SK-N-MC (cell line): ENCODE measurements at regions not wholly inside any gene's neighbourhood (a gene's known extent, or its start where the extent isn't known, plus 50 kb on each side); places are given as distances from the start of the nearest gene placed in this dataset.

Experiments
- DNase-seq: peaks from one replicate; pipeline ENCODE4 v3.0.0-alpha.2; 2011; ENCODE audit warnings: low read depth, low spot score
- H3K27ac ChIP-seq: fragments of 200-600 bp; sonication (generic); 2 replicates; pipeline ENCODE4 v1.5.1; 2016; ENCODE audit warnings: mixed run types
- H3K36me3 ChIP-seq: fragments of 200-600 bp; sonication (generic); 2 replicates; pipeline ENCODE4 v1.6.1; 2017; ENCODE audit warnings: antibody characterized with exemption, low read length, mixed read lengths; ENCODE audit not compliant: insufficient read depth
- H3K4me3 ChIP-seq: fragments of 200-600 bp; sonication (generic); 2 replicates; pipeline ENCODE4 v1.5.1; 2016
- H3K9ac ChIP-seq: fragments of 200-600 bp; sonication (generic); 2 replicates; pipeline ENCODE4 v1.8.0; 2017; ENCODE audit warnings: mixed run types, mixed read lengths; ENCODE audit not compliant: insufficient read length
- H3K9me3 ChIP-seq: fragments of 200-600 bp; sonication (generic); 2 replicates; pipeline ENCODE4 v1.6.1; 2017; ENCODE audit warnings: low read depth, mild to moderate bottlenecking, antibody characterized with exemption, low read length, moderate library complexity, mixed read lengths
- EZH2 ChIP-seq: fragments of 200-600 bp; sonication (generic); IDR thresholded peaks from one replicate; pipeline ENCODE4 v1.6.1; 2017; ENCODE audit warnings: antibody characterized with exemption
- FOXP2 ChIP-seq: optimal IDR thresholded peaks from 2 replicates; pipeline ENCODE3; 2011; ENCODE audit warnings: mild to moderate bottlenecking, moderate library complexity; ENCODE audit not compliant: insufficient read depth; ENCODE audit errors: extremely low read length, control extremely low read depth
- POLR2AphosphoS5 ChIP-seq: IDR thresholded peaks from 2 replicates; pipeline ENCODE4 v1.6.1; 2012; ENCODE audit warnings: mild to moderate bottlenecking, low read depth, low read length, borderline replicate concordance

DNA sequence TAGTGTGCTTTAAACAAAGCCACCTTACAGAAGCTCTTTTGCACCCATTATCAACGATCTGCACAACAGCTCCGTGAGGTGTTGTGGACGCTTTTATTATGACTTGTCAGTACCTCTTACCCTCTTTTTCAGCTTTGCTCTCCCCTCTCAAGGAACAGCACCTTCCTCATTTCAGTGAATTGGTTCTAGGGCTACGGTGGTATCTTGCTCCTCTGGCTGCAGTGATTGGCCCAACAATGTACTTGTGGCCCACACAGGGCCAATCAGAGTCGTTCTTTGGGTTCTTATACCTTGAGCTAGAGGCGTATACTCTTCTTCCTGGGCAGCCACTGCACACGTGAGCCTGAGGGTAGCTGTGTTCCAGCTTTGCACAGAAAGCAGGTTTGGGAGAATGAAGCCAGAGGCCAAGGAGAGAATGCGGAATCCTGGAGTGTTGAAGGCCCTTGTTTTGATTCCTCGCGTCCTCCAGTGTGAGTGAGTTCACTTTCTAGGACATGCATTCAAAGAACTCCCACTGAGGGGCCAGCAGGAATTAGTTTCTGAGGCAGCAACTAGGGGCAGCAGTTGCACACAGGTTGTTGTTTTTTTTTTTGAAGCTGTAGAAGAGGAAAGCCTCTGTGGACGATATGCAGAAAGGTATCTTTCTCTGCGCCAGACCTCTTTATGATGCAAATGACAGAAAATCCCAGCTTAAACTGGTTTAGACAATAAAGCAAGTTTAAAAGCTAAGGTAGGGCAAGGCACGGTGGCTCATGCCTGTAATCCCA, 49.8 kb upstream of the PDZD8 start:
- H3K9ac ChIP-seq: no peak overlapping the region
- no peaks in the 10 kb centered on the region for H3K36me3 ChIP-seq
- TF ChIP-seq EZH2 (no peak), POLR2AphosphoS5 (no peak), FOXP2 (no peak)
- DNase-seq: no peak
- H3K4me3 ChIP-seq: no peak overlapping the region
- no peaks in the 10 kb centered on the region for H3K9me3 ChIP-seq
- H3K27ac ChIP-seq: no peak overlapping the region
